Peyer's patch (tissue), 4 donors: ENCODE measurements at regions not wholly inside any gene's neighbourhood (a gene's known extent, or its start where the extent isn't known, plus 50 kb on each side); places are given as distances from the start of the nearest gene placed in this dataset.

ENCODE experiments used
- POLR2A ChIP-seq, 2 donors: fragments of 450-650 bp; IDR thresholded peaks; one replicate each; pipeline ENCODE4 v1.5.1; 2017; ENCODE audit warnings: antibody characterized with exemption in 2 of 2, mild to moderate bottlenecking in 2 of 2, moderate library complexity in 2 of 2
- TF ChIP-seq, protein P1 (sequence below), 6 experiments: fragments of 450-650 bp in 4 of 6; fragments of 200-600 bp in 2 of 6; sonication (generic) in 1 of 6; IDR thresholded peaks; one replicate each; pipeline ENCODE4 v1.5.1; 2017 to 2019; ENCODE audit warnings: antibody characterized with exemption in 6 of 6, mild to moderate bottlenecking in 3 of 6, moderate library complexity in 1 of 6

DNA sequence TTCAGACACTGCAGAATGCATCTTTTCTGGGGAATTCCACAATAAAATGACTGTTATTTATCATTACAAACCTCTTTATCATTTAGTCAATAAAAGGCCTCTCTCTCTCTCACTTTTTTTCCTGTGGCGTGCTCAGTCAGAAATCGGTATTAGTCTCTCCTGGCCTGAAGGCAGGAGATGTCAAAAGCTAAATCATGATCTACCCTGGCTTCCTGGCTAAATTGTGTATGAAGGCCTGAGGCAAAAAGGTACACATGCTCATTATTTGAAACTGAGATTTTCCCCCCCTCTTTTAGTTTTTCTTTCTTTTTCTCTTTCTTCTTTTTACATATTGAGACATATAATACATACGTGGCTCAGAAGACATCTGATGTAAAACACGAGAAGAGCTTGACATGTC, 375.0 kb upstream of the SLC35B3 start:
- TF ChIP-seq POLR2A (IDR thresholded peaks at IDR 0.05) = no peak
- TF ChIP-seq, protein P1, sequence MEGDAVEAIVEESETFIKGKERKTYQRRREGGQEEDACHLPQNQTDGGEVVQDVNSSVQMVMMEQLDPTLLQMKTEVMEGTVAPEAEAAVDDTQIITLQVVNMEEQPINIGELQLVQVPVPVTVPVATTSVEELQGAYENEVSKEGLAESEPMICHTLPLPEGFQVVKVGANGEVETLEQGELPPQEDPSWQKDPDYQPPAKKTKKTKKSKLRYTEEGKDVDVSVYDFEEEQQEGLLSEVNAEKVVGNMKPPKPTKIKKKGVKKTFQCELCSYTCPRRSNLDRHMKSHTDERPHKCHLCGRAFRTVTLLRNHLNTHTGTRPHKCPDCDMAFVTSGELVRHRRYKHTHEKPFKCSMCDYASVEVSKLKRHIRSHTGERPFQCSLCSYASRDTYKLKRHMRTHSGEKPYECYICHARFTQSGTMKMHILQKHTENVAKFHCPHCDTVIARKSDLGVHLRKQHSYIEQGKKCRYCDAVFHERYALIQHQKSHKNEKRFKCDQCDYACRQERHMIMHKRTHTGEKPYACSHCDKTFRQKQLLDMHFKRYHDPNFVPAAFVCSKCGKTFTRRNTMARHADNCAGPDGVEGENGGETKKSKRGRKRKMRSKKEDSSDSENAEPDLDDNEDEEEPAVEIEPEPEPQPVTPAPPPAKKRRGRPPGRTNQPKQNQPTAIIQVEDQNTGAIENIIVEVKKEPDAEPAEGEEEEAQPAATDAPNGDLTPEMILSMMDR (IDR thresholded peaks at IDR 0.05) = no peak
